Ishikawa (cell line): ENCODE measurements at regions not wholly inside any gene's neighbourhood (a gene's known extent, or its start where the extent isn't known, plus 50 kb on each side); places are given as distances from the start of the nearest gene placed in this dataset.

Experiments
- CEBPB ChIP-seq: IDR thresholded peaks from 2 replicates; pipeline ENCODE4 v1.6.1; 2012
- CREB1 ChIP-seq: IDR thresholded peaks from 2 replicates; pipeline ENCODE4 v1.6.1; 2012; ENCODE audit warnings: low read depth
- EGR1 ChIP-seq: IDR thresholded peaks from 2 replicates; pipeline ENCODE4 v1.6.1; 2012
- EP300 ChIP-seq: IDR thresholded peaks from 2 replicates; pipeline ENCODE4 v1.6.1; 2012; ENCODE audit warnings: borderline replicate concordance
- FOXM1 ChIP-seq: IDR thresholded peaks from 2 replicates; pipeline ENCODE4 v1.6.1; 2012; ENCODE audit warnings: low read depth, borderline replicate concordance
- NFIC ChIP-seq: IDR thresholded peaks from 2 replicates; pipeline ENCODE4 v1.6.1; 2012
- RAD21 ChIP-seq: IDR thresholded peaks from 2 replicates; pipeline ENCODE4 v1.6.1; 2012; ENCODE audit warnings: low read depth
- TAF1 ChIP-seq: IDR thresholded peaks from 2 replicates; pipeline ENCODE4 v1.6.1; 2012; ENCODE audit warnings: low read depth, mild to moderate bottlenecking
- TCF12 ChIP-seq: IDR thresholded peaks from 2 replicates; pipeline ENCODE4 v1.6.1; 2012; ENCODE audit warnings: low read depth
- TEAD4 ChIP-seq: IDR thresholded peaks from 2 replicates; pipeline ENCODE4 v1.6.1; 2012
- YY1 ChIP-seq: IDR thresholded peaks from 2 replicates; pipeline ENCODE4 v1.6.1; 2012; ENCODE audit warnings: low read depth
- ZBTB7A ChIP-seq: IDR thresholded peaks from 2 replicates; pipeline ENCODE4 v1.6.1; 2012; ENCODE audit warnings: low read depth
- TF ChIP-seq, protein P1 (sequence below): IDR thresholded peaks from 2 replicates; pipeline ENCODE4 v1.6.1; 2012
- TF ChIP-seq, protein P2 (sequence below): IDR thresholded peaks from 2 replicates; pipeline ENCODE4 v1.6.1; 2012; ENCODE audit warnings: low read depth, mild to moderate bottlenecking
- TF ChIP-seq, protein P3 (sequence below): IDR thresholded peaks from 2 replicates; pipeline ENCODE4 v1.6.1; 2012

DNA sequence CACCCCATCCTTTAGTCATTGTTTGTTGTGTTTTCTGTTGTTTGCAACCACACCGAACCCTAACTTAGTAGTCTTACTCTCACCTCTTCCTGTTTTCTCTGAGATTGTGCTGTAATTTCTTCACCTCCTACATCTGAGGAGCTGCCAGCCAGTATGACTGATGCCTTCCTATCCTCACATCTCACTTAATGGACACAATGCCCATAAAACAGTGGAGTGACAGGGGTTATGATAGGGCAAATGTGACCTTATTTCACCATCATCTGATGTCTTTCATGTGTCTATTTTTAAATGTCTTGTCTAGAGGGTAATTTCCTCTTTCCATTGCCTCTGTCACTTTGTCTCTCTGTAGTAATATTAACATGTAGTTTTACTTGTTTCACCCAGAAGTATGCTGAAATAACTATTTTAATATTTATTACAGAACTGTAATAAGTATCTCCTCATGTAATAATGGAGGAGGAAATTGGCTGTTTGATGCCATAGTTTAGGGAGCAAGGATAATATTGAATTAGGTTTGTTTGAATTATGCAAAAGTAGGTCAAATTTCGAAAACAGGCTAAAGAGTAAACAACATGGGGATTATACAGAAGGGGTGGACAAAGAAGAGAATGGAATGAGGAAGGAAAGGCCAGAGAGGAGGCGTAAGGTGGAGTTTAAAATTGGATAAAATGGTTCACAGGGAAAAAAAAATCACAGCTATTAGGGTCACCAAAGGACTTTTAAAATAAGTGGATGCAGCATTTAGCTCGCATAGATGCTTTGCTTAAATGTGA lies 103.5 kb upstream of the SPRY2 start:
- TF ChIP-seq ZBTB7A (no peak), YY1 (no peak)

DNA sequence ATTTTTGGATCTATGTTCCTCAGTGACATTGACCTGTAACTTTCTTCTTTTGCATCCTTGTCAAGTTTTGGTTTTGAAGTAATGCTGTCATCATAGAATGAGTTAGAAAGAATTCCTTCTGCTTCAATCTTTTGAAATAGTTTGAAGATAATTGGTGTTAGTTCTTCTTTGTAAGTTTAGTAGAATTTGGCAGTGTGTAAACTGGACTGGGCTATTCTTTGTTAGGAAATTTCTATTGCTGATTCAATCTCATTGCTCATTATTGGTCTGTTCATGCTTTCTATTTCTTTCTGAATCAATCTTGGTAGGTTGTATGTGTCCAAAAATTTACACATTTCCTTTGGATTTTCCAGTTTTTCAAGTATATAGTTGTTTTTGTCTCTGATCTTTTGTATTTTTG lies 101.7 kb upstream of the SPRY2 start:
- TF ChIP-seq ZBTB7A (no peak), TCF12 (no peak), YY1 (no peak), EP300 (no peak), TAF1 (no peak), CEBPB (no peak), NFIC (no peak), FOXM1 (no peak), TEAD4 (no peak), EGR1 (no peak), CREB1 (no peak), RAD21 (no peak)
- TF ChIP-seq, protein P1, sequence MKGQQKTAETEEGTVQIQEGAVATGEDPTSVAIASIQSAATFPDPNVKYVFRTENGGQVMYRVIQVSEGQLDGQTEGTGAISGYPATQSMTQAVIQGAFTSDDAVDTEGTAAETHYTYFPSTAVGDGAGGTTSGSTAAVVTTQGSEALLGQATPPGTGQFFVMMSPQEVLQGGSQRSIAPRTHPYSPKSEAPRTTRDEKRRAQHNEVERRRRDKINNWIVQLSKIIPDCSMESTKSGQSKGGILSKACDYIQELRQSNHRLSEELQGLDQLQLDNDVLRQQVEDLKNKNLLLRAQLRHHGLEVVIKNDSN, result no peak
- TF ChIP-seq, protein P2, sequence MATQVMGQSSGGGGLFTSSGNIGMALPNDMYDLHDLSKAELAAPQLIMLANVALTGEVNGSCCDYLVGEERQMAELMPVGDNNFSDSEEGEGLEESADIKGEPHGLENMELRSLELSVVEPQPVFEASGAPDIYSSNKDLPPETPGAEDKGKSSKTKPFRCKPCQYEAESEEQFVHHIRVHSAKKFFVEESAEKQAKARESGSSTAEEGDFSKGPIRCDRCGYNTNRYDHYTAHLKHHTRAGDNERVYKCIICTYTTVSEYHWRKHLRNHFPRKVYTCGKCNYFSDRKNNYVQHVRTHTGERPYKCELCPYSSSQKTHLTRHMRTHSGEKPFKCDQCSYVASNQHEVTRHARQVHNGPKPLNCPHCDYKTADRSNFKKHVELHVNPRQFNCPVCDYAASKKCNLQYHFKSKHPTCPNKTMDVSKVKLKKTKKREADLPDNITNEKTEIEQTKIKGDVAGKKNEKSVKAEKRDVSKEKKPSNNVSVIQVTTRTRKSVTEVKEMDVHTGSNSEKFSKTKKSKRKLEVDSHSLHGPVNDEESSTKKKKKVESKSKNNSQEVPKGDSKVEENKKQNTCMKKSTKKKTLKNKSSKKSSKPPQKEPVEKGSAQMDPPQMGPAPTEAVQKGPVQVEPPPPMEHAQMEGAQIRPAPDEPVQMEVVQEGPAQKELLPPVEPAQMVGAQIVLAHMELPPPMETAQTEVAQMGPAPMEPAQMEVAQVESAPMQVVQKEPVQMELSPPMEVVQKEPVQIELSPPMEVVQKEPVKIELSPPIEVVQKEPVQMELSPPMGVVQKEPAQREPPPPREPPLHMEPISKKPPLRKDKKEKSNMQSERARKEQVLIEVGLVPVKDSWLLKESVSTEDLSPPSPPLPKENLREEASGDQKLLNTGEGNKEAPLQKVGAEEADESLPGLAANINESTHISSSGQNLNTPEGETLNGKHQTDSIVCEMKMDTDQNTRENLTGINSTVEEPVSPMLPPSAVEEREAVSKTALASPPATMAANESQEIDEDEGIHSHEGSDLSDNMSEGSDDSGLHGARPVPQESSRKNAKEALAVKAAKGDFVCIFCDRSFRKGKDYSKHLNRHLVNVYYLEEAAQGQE, result no peak
- TF ChIP-seq, protein P3, sequence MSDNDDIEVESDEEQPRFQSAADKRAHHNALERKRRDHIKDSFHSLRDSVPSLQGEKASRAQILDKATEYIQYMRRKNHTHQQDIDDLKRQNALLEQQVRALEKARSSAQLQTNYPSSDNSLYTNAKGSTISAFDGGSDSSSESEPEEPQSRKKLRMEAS, result no peak

DNA sequence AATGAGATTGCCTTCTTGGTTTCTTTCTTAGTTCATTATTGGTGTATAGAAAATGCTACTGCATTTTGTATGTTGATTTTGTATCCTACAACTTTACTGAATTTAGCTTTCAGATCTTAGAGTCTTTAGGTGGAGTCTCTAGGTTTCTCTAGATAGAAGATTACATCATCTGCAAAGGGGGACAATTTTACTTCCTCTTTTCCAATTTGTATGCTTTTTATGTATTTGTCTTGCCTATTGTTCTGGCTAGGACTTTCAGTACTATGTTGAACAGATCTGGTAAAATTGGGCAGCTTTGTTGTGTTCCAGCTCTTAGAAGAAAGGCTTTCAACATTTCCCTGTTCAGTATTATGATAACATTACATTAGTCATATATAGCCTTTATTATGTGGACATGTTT lies 101.0 kb upstream of the SPRY2 start:
- no peak for TF ChIP-seq TCF12
- TF ChIP-seq, protein P1, result no peak
- TF ChIP-seq EGR1, result no peak
- TF ChIP-seq TAF1, result no peak
- no peak for TF ChIP-seq NFIC
- TF ChIP-seq, protein P2, result no peak
- TF ChIP-seq YY1, result no peak
- no peak for TF ChIP-seq CREB1

DNA sequence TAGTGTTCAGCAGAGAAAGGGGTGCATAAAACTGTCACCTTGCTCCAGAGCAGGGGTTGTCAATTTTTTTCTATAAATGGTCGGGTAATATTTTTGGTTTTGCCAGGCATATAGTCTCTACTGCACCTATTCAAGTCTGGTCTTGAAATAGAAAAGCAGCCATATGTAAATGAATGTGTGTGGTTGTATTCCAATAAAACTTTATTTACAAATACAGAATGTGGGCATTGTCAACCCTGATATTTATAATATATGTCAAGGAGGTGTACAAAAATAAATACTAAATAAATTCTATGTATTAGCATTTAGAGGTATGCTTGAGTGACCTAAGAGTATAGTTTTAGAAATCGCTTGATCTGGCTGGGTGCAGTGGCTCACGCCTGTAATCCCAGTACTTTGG lies 97.6 kb upstream of the SPRY2 start:
- no peak for TF ChIP-seq FOXM1
- TF ChIP-seq, protein P2, result no peak
- no peak for TF ChIP-seq TCF12
- TF ChIP-seq EP300, result no peak
- TF ChIP-seq, protein P1, result no peak
- TF ChIP-seq, protein P3, result no peak
- TF ChIP-seq CREB1, result no peak
- TF ChIP-seq EGR1, result no peak
- TF ChIP-seq ZBTB7A, result no peak
- TF ChIP-seq RAD21, result no peak
- TF ChIP-seq TEAD4, result no peak
- no peak for TF ChIP-seq NFIC
